GM23338 (cell line): ENCODE measurements at regions not wholly inside any gene's neighbourhood (a gene's known extent, or its start where the extent isn't known, plus 50 kb on each side); places are given as distances from the start of the nearest gene placed in this dataset.

Experiments used
- ATAC-seq: fragments of 200-7000 bp; cut with Tn5 transposase; 3 replicates; pipeline ENCODE4 v1.9.1; 2020
- DNase-seq: peaks from one replicate; pipeline ENCODE4 v3.0.0-alpha.2; 2015; ENCODE audit warnings: low spot score
- H2AFZ ChIP-seq: fragments of 200-600 bp; sonication (generic); 2 replicates; pipeline ENCODE4 v1.8.0; 2016; ENCODE audit warnings: antibody characterized with exemption, mild to moderate bottlenecking, moderate library complexity
- H3F3A ChIP-seq: fragments of 200-600 bp; sonication (generic); replicated peaks from 2 replicates; pipeline ENCODE4 v1.8.0; 2017; ENCODE audit warnings: antibody characterized with exemption, mixed run types, low read depth
- H3K27ac ChIP-seq: fragments of 200-600 bp; sonication (generic); 2 replicates; pipeline ENCODE4 v1.6.1; 2016; ENCODE audit warnings: low read depth
- H3K27me3 ChIP-seq: fragments of 200-600 bp; sonication (generic); 2 replicates; pipeline ENCODE4 v1.8.0; 2016; ENCODE audit warnings: mild to moderate bottlenecking, mixed run types, moderate library complexity; ENCODE audit not compliant: insufficient read depth
- H3K36me3 ChIP-seq: fragments of 200-600 bp; sonication (generic); 2 replicates; pipeline ENCODE4 v1.8.0; 2016; ENCODE audit warnings: mild to moderate bottlenecking; ENCODE audit not compliant: insufficient read depth
- H3K4me1 ChIP-seq: fragments of 200-600 bp; sonication (generic); 2 replicates; pipeline ENCODE4 v1.8.0; 2016; ENCODE audit warnings: mild to moderate bottlenecking, moderate library complexity; ENCODE audit not compliant: insufficient read depth
- H3K4me2 ChIP-seq: fragments of 200-600 bp; sonication (generic); 2 replicates; pipeline ENCODE4 v1.7.1; 2017; ENCODE audit warnings: mixed run types
- H3K4me3 ChIP-seq: fragments of 200-600 bp; sonication (generic); 2 replicates; pipeline ENCODE4 v1.6.1; 2016; ENCODE audit warnings: mixed run types
- H3K79me2 ChIP-seq: fragments of 200-600 bp; sonication (generic); replicated peaks from 2 replicates; pipeline ENCODE4 v1.8.0; 2017; ENCODE audit warnings: mild to moderate bottlenecking; ENCODE audit not compliant: insufficient read depth
- H3K9me2 ChIP-seq: fragments of 200-600 bp; sonication (generic); 2 replicates; pipeline ENCODE4 v1.8.0; 2017; ENCODE audit not compliant: insufficient read depth
- H4K20me1 ChIP-seq: fragments of 200-600 bp; sonication (generic); replicated peaks from 2 replicates; pipeline ENCODE4 v1.8.0; 2017; ENCODE audit warnings: mild to moderate bottlenecking; ENCODE audit not compliant: insufficient read depth
- H3K27ac Mint-ChIP-seq: 2 replicates; pipeline ENCODE4 v1.8.0; 2020; ENCODE audit warnings: inconsistent platforms, mild to moderate bottlenecking, moderate library complexity, mixed read lengths
- H3K27me3 Mint-ChIP-seq: 3 replicates; pipeline ENCODE4 v1.8.0; 2022; ENCODE audit warnings: low read depth, mild to moderate bottlenecking, moderate library complexity, mixed read lengths, inconsistent platforms; ENCODE audit not compliant: insufficient read depth, poor library complexity
- H3K36me3 Mint-ChIP-seq: 3 replicates; pipeline ENCODE4 v1.8.0; 2021; ENCODE audit warnings: low read depth, mild to moderate bottlenecking, inconsistent platforms, moderate library complexity, mixed read lengths
- H3K4me1 Mint-ChIP-seq: 3 replicates; pipeline ENCODE4 v1.8.0; 2020; ENCODE audit warnings: mild to moderate bottlenecking, inconsistent platforms, mixed read lengths
- H3K4me3 Mint-ChIP-seq: 3 replicates; pipeline ENCODE4 v1.8.0; 2021; ENCODE audit warnings: moderate library complexity, mild to moderate bottlenecking, inconsistent platforms, mixed read lengths
- H3K9me3 Mint-ChIP-seq: 3 replicates; pipeline ENCODE4 v1.8.0; 2020; ENCODE audit warnings: moderate library complexity, mild to moderate bottlenecking, inconsistent platforms, mixed read lengths
- CREB1 ChIP-seq: fragments of 250-450 bp; sonication (Bioruptor Pico); IDR thresholded peaks from 2 replicates; pipeline ENCODE4 v1.5.0; 2020; ENCODE audit warnings: low read depth, mild to moderate bottlenecking, moderate library complexity
- EZH2 ChIP-seq: fragments of 200-600 bp; sonication (generic); IDR thresholded peaks from one replicate; pipeline ENCODE4 v1.8.0; 2017; ENCODE audit warnings: antibody characterized with exemption, mild to moderate bottlenecking, low read depth; ENCODE audit not compliant: unreplicated experiment
- EZH2phosphoT487 ChIP-seq: fragments of 200-600 bp; sonication (generic); IDR thresholded peaks from one replicate; pipeline ENCODE4 v1.8.1; 2018; ENCODE audit warnings: antibody characterized with exemption; ENCODE audit not compliant: unreplicated experiment
- JUNB ChIP-seq: IDR thresholded peaks from one replicate; pipeline ENCODE4 v1.6.1; 2016; ENCODE audit warnings: antibody characterized with exemption; ENCODE audit not compliant: unreplicated experiment
- NANOG ChIP-seq: IDR thresholded peaks from 2 replicates; pipeline ENCODE4 v1.6.1; 2016; ENCODE audit warnings: antibody characterized with exemption, borderline replicate concordance
- POLR2AphosphoS5 ChIP-seq: IDR thresholded peaks from 2 replicates; pipeline ENCODE4 v1.6.1; 2016; ENCODE audit warnings: antibody characterized with exemption, low read depth
- STAT1 ChIP-seq: IDR thresholded peaks from one replicate; pipeline ENCODE4 v1.6.1; 2016; ENCODE audit warnings: antibody characterized with exemption; ENCODE audit not compliant: unreplicated experiment
- ZNF114 ChIP-seq: fragments of 250-450 bp; sonication (Bioruptor Pico); IDR thresholded peaks from 2 replicates; pipeline ENCODE4 v1.5.0; 2020; ENCODE audit warnings: mild to moderate bottlenecking, moderate library complexity
- ZNF331 ChIP-seq: fragments of 250-450 bp; sonication (Bioruptor Pico); IDR thresholded peaks from 2 replicates; pipeline ENCODE4 v1.5.0; 2020; ENCODE audit warnings: low read depth, mild to moderate bottlenecking, moderate library complexity
- TF ChIP-seq, protein P1 (sequence below): fragments of 250-450 bp; sonication (Bioruptor Pico); IDR thresholded peaks from 2 replicates; pipeline ENCODE4 v1.5.0; 2020; ENCODE audit warnings: mild to moderate bottlenecking, moderate library complexity
- TF ChIP-seq, protein P2 (sequence below): IDR thresholded peaks from 2 replicates; pipeline ENCODE4 v1.6.1; 2016; ENCODE audit warnings: antibody characterized with exemption
- TF ChIP-seq, protein P3 (sequence below), 2 experiments: fragments of 200-600 bp in 1 of 2; sonication (generic) in 1 of 2; conservative IDR thresholded peaks; 2 replicates each; pipeline versions ENCODE4 v1.5.1 to v1.6.1; 2016 to 2017; ENCODE audit warnings: antibody characterized with exemption in 2 of 2, low read depth in 2 of 2, mild to moderate bottlenecking in 2 of 2, moderate library complexity in 1 of 2
- TF ChIP-seq, protein P4 (sequence below): IDR thresholded peaks from one replicate; pipeline ENCODE4 v1.6.1; 2018; ENCODE audit warnings: antibody characterized with exemption; ENCODE audit not compliant: unreplicated experiment

DNA sequence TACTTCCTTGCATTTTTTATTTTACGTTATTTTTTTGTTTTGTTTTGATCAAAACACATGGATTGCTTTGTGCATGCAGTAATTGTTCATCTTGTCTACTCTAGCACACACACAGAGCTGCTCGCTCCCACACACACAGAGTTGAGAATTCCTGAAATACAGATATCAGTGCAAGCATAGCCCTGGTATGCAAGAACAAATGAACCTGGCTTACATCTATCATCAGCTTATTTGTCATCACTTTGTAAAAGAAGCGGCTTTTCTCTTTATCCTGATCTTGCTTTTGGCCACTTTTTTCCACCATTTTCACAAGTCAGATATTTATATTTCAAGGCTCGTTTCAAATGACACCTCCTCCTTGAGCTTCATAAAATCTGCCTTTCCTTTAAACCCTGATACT is 1435.7 kb downstream of the MAT2B start:
- no peaks in the 10 kb centered on the region; the same call in 1 of the 3 replicates for H3K9me3 Mint-ChIP-seq
- H2AFZ ChIP-seq: no peak overlapping the region
- no peaks in the 10 kb centered on the region for H3K4me1 Mint-ChIP-seq

More for the DNA sequence above, 1435.7 kb downstream of the MAT2B start:
- Mint-ChIP-seq H3K4me3 (no peak overlapping the region), H3K27me3 (no peaks in the 10 kb centered on the region), H3K36me3 (no peaks in the 10 kb centered on the region), H3K27ac (no peak overlapping the region)
- H3K4me1 ChIP-seq: no peaks in the 10 kb centered on the region
- no peaks in the 10 kb centered on the region for H3K27me3 ChIP-seq
- no peaks in the 10 kb centered on the region for H3K79me2 ChIP-seq
- TF ChIP-seq, protein P1, sequence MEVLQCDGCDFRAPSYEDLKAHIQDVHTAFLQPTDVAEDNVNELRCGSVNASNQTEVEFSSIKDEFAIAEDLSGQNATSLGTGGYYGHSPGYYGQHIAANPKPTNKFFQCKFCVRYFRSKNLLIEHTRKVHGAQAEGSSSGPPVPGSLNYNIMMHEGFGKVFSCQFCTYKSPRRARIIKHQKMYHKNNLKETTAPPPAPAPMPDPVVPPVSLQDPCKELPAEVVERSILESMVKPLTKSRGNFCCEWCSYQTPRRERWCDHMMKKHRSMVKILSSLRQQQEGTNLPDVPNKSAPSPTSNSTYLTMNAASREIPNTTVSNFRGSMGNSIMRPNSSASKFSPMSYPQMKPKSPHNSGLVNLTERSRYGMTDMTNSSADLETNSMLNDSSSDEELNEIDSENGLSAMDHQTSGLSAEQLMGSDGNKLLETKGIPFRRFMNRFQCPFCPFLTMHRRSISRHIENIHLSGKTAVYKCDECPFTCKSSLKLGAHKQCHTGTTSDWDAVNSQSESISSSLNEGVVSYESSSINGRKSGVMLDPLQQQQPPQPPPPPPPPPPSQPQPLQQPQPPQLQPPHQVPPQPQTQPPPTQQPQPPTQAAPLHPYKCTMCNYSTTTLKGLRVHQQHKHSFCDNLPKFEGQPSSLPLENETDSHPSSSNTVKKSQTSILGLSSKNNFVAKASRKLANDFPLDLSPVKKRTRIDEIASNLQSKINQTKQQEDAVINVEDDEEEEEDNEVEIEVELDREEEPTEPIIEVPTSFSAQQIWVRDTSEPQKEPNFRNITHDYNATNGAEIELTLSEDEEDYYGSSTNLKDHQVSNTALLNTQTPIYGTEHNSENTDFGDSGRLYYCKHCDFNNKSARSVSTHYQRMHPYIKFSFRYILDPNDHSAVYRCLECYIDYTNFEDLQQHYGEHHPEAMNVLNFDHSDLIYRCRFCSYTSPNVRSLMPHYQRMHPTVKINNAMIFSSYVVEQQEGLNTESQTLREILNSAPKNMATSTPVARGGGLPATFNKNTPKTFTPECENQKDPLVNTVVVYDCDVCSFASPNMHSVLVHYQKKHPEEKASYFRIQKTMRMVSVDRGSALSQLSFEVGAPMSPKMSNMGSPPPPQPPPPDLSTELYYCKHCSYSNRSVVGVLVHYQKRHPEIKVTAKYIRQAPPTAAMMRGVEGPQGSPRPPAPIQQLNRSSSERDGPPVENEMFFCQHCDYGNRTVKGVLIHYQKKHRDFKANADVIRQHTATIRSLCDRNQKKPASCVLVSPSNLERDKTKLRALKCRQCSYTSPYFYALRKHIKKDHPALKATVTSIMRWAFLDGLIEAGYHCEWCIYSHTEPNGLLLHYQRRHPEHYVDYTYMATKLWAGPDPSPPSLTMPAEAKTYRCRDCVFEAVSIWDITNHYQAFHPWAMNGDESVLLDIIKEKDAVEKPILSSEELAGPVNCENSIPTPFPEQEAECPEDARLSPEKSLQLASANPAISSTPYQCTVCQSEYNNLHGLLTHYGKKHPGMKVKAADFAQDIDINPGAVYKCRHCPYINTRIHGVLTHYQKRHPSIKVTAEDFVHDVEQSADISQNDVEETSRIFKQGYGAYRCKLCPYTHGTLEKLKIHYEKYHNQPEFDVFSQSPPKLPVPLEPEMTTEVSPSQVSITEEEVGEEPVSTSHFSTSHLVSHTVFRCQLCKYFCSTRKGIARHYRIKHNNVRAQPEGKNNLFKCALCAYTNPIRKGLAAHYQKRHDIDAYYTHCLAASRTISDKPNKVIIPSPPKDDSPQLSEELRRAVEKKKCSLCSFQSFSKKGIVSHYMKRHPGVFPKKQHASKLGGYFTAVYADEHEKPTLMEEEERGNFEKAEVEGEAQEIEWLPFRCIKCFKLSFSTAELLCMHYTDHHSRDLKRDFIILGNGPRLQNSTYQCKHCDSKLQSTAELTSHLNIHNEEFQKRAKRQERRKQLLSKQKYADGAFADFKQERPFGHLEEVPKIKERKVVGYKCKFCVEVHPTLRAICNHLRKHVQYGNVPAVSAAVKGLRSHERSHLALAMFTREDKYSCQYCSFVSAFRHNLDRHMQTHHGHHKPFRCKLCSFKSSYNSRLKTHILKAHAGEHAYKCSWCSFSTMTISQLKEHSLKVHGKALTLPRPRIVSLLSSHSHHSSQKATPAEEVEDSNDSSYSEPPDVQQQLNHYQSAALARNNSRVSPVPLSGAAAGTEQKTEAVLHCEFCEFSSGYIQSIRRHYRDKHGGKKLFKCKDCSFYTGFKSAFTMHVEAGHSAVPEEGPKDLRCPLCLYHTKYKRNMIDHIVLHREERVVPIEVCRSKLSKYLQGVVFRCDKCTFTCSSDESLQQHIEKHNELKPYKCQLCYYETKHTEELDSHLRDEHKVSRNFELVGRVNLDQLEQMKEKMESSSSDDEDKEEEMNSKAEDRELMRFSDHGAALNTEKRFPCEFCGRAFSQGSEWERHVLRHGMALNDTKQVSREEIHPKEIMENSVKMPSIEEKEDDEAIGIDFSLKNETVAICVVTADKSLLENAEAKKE (CRISPR knock-in tag): no peak
- TF ChIP-seq, protein P2, sequence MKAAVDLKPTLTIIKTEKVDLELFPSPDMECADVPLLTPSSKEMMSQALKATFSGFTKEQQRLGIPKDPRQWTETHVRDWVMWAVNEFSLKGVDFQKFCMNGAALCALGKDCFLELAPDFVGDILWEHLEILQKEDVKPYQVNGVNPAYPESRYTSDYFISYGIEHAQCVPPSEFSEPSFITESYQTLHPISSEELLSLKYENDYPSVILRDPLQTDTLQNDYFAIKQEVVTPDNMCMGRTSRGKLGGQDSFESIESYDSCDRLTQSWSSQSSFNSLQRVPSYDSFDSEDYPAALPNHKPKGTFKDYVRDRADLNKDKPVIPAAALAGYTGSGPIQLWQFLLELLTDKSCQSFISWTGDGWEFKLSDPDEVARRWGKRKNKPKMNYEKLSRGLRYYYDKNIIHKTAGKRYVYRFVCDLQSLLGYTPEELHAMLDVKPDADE: no peak
- TF ChIP-seq EZH2phosphoT487 (no peak), JUNB (no peak), ZNF114 (no peak), STAT1 (no peak), EZH2 (no peak), CREB1 (CRISPR knock-in tag) (no peak), POLR2AphosphoS5 (no peak), NANOG (no peak), ZNF331 (CRISPR knock-in tag) (no peak)
- TF ChIP-seq, protein P3, sequence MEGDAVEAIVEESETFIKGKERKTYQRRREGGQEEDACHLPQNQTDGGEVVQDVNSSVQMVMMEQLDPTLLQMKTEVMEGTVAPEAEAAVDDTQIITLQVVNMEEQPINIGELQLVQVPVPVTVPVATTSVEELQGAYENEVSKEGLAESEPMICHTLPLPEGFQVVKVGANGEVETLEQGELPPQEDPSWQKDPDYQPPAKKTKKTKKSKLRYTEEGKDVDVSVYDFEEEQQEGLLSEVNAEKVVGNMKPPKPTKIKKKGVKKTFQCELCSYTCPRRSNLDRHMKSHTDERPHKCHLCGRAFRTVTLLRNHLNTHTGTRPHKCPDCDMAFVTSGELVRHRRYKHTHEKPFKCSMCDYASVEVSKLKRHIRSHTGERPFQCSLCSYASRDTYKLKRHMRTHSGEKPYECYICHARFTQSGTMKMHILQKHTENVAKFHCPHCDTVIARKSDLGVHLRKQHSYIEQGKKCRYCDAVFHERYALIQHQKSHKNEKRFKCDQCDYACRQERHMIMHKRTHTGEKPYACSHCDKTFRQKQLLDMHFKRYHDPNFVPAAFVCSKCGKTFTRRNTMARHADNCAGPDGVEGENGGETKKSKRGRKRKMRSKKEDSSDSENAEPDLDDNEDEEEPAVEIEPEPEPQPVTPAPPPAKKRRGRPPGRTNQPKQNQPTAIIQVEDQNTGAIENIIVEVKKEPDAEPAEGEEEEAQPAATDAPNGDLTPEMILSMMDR (conservative IDR thresholded peaks at IDR 0.05; ENCODE audit: low read depth in 2 of 2): no peak
- TF ChIP-seq, protein P4, sequence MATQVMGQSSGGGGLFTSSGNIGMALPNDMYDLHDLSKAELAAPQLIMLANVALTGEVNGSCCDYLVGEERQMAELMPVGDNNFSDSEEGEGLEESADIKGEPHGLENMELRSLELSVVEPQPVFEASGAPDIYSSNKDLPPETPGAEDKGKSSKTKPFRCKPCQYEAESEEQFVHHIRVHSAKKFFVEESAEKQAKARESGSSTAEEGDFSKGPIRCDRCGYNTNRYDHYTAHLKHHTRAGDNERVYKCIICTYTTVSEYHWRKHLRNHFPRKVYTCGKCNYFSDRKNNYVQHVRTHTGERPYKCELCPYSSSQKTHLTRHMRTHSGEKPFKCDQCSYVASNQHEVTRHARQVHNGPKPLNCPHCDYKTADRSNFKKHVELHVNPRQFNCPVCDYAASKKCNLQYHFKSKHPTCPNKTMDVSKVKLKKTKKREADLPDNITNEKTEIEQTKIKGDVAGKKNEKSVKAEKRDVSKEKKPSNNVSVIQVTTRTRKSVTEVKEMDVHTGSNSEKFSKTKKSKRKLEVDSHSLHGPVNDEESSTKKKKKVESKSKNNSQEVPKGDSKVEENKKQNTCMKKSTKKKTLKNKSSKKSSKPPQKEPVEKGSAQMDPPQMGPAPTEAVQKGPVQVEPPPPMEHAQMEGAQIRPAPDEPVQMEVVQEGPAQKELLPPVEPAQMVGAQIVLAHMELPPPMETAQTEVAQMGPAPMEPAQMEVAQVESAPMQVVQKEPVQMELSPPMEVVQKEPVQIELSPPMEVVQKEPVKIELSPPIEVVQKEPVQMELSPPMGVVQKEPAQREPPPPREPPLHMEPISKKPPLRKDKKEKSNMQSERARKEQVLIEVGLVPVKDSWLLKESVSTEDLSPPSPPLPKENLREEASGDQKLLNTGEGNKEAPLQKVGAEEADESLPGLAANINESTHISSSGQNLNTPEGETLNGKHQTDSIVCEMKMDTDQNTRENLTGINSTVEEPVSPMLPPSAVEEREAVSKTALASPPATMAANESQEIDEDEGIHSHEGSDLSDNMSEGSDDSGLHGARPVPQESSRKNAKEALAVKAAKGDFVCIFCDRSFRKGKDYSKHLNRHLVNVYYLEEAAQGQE: no peak
- no peaks in the 10 kb centered on the region for H3F3A ChIP-seq
- H3K9me2 ChIP-seq: no peaks in the 10 kb centered on the region
- ATAC-seq (no peak), DNase-seq (no peak)
- no peaks in the 10 kb centered on the region for H3K36me3 ChIP-seq
- no peaks in the 10 kb centered on the region for H4K20me1 ChIP-seq
- H3K4me3 ChIP-seq: no peak overlapping the region
- no peak overlapping the region for H3K27ac ChIP-seq
- H3K4me2 ChIP-seq: no peak overlapping the region
